ENCODE measurements at regions not wholly inside any gene's neighbourhood (a gene's known extent, or its start where the extent isn't known, plus 50 kb on each side); places are given as distances from the start of the nearest gene placed in this dataset.

DNA sequence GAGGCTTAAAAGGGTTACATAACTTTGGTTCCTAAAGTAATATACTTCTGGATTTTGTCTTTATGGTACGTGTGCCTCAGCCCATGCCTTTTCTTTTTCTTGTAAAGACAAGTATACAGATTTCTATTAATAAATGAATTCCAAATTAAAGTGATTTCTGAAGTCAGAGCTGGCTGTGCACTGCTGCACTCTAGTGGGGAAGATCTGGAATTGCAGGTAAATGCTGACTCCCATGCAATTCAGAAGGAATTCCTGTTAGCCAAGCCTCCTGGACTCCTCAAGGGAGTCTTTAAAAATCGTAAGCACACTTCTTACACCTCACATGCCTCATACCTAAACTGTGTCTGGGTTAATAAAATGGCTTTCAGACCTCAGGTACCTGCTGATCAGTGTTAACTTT, 118.4 kb upstream of the SLC7A1 start:
- DNase-seq, result no peak
- no peaks in the 10 kb centered on the region for H3K4me1 Mint-ChIP-seq

DNA sequence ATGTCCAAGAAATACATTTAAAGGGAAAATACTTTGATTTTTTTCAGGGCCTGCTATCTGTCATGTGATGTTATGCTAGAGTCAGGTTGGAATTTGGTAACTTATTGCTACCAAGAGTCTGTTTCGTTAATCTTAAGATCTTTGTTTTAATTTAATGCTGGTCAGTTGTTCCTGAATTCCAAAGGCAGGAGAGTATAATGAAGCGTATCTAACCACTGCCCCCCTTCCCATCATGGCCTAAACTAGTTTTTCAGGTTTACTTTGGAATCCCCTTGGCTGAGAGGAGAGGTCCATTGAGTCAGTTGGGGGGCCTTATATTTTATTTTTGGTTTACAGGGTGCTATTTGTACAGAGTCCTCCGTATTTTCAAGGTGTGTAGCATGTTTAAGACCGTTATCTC, 116.3 kb upstream of the SLC7A1 start:
- no peaks in the 10 kb centered on the region for H3K36me3 Mint-ChIP-seq (ENCODE audit: low read depth)
- no peak overlapping the region for H3K27ac Mint-ChIP-seq
- no peak for ATAC-seq
- H3K9me3 Mint-ChIP-seq, result no peaks in the 10 kb centered on the region
- peaks cover 5% of the 10 kb centered on the region for H3K27me3 Mint-ChIP-seq
- no peak overlapping the region for H3K4me3 Mint-ChIP-seq
- DNase-seq, result no peak
- H3K4me1 Mint-ChIP-seq, result no peaks in the 10 kb centered on the region

More for the DNA sequence above, 118.4 kb upstream of the SLC7A1 start:
- no peak overlapping the region for H3K4me3 Mint-ChIP-seq
- no peak for ATAC-seq
- H3K27me3 Mint-ChIP-seq, result peaks cover 10% of the 10 kb centered on the region
- H3K36me3 Mint-ChIP-seq (ENCODE audit: low read depth), result no peaks in the 10 kb centered on the region
- H3K27ac Mint-ChIP-seq, result no peak overlapping the region
- H3K9me3 Mint-ChIP-seq, result no peaks in the 10 kb centered on the region

- no peak overlapping the region for H3K27ac Mint-ChIP-seq
- peaks cover 5% of the 10 kb centered on the region for H3K27me3 Mint-ChIP-seq
- no peak overlapping the region for H3K4me3 Mint-ChIP-seq
- DNase-seq (no peak), ATAC-seq (no peak)
- no peaks in the 10 kb centered on the region for H3K4me1 Mint-ChIP-seq
- H3K9me3 Mint-ChIP-seq, result no peaks in the 10 kb centered on the region
- no peaks in the 10 kb centered on the region for H3K36me3 Mint-ChIP-seq (ENCODE audit: low read depth)
Measured at GRCh38 chr13:29710511-29710910, 115.0 kb upstream of the SLC7A1 start.

DNA sequence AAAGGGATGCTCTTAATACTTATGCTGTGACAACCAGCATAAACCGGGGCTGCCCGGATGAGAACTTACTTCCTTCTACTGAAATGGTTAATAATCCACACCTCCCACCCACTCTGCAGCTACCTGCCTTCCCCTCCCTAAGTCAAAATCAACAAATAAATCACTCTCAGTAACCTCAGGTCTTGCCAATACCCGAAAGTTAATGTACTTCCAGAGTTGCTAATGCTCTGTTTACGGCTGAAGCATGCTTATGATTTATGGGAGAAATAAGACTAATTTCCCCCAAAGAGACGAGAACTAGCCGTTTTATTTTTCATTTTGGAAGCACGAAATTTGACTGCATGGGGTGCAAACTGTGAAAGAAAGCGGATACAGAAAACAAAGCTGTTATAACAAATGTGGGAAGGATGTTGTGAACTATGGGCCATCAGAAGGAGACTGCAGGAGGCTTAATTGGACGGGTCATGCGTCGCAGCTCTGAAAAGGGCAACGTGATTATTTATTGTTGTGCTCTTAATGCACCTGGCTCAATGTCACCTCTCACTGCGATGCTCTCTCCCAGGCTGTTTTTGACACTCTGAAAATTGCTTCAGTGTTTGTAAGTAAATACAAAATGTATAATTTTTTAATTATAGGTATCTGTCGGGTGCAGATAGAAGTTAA, 114.0 kb upstream of the SLC7A1 start:
- Mint-ChIP-seq H3K27me3 (peaks cover 5% of the 10 kb centered on the region), H3K4me3 (no peak overlapping the region), H3K36me3 (ENCODE audit: low read depth) (no peaks in the 10 kb centered on the region), H3K4me1 (no peaks in the 10 kb centered on the region), H3K27ac (no peak overlapping the region), H3K9me3 (no peaks in the 10 kb centered on the region)
- DNase-seq, result no peak
- ATAC-seq, result no peak

DNA sequence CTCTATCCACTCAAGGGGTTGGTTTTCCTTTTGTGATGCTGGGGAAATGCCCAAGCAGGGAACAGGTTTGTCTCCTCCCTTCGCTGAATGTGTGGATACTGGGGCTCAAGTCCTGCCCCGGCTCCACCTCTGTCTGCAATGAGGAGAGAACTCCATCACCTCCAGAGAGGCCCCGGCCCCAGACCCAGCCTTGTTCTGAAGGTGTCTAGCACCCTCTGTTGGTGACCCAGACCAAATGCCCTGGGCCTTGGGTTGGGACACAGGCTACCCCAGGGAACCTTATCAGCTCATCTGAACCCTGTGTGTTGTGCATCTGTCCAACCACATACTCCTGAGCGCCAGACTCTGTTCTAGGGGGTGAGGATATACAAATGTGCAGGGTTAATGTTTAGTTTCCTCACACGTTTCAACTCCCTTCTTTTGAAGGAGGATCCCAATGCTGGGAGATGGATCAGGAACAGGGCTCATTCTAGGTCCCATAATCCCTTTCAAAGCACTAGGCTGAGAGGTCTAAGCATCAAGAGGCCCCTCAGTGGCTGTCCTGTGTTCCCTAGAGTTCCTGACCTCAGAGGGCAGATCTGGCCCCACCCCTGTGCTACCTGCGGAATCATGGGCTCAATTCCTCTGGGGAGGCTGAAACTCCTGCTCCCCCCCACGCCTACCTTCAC, 112.5 kb upstream of the SLC7A1 start:
- peak; percentile 50 for DNase-seq
- H3K4me1 Mint-ChIP-seq, result no peaks in the 10 kb centered on the region
- no peaks in the 10 kb centered on the region for H3K9me3 Mint-ChIP-seq
- no peak overlapping the region for H3K4me3 Mint-ChIP-seq
- H3K27ac Mint-ChIP-seq, result no peak overlapping the region
- ATAC-seq, result peak; percentile 85
- H3K27me3 Mint-ChIP-seq, result peaks cover 12% of the 10 kb centered on the region
- no peaks in the 10 kb centered on the region for H3K36me3 Mint-ChIP-seq (ENCODE audit: low read depth)

GRCh38 chr13:29706923-29707322, 111.4 kb upstream of the SLC7A1 start:
- Mint-ChIP-seq H3K27ac (no peak overlapping the region), H3K9me3 (no peaks in the 10 kb centered on the region), H3K27me3 (peaks cover 9% of the 10 kb centered on the region), H3K4me1 (no peaks in the 10 kb centered on the region), H3K36me3 (ENCODE audit: low read depth) (no peaks in the 10 kb centered on the region), H3K4me3 (no peak overlapping the region)
- DNase-seq, result no peak
- no peak for ATAC-seq

GRCh38 chr13:29704648-29705047, 109.2 kb upstream of the SLC7A1 start:
- ATAC-seq (no peak), DNase-seq (no peak)
- no peaks in the 10 kb centered on the region for H3K4me1 Mint-ChIP-seq
- no peaks in the 10 kb centered on the region for H3K9me3 Mint-ChIP-seq
- peaks cover 18% of the 10 kb centered on the region for H3K27me3 Mint-ChIP-seq
- no peaks in the 10 kb centered on the region for H3K36me3 Mint-ChIP-seq (ENCODE audit: low read depth)
- H3K27ac Mint-ChIP-seq, result no peak overlapping the region
- no peak overlapping the region for H3K4me3 Mint-ChIP-seq

GRCh38 chr13:29703421-29703820, 107.9 kb upstream of the SLC7A1 start:
- Mint-ChIP-seq H3K9me3 (no peaks in the 10 kb centered on the region), H3K4me1 (no peaks in the 10 kb centered on the region), H3K27me3 (peaks cover 22% of the 10 kb centered on the region), H3K36me3 (ENCODE audit: low read depth) (no peaks in the 10 kb centered on the region), H3K27ac (no peak overlapping the region), H3K4me3 (no peak overlapping the region)
- ATAC-seq (no peak), DNase-seq (no peak)

DNA sequence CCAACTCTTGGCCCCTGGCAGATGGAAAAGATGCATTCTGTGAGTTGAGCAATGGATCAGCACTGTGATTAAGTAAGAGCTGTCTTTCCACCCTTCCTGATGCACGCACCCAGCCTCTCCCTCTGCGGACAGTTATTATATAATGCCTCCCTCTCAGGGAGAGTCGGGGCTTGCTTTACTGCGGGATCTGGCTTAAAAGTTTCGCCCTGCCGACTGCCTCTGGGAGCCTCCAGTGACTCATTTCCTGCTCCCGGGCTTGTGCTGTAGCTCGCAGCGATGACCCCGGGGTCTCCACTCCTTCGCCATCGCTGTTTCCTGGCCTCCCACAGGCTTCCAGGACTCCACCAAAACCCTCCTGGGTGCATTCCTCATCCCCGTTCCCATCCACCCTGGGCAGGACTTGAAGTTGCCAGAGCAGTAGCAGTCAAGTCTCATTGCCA, 107.4 kb upstream of the SLC7A1 start:
- Mint-ChIP-seq H3K4me1 (no peaks in the 10 kb centered on the region), H3K36me3 (ENCODE audit: low read depth) (no peaks in the 10 kb centered on the region), H3K27me3 (peaks cover 22% of the 10 kb centered on the region), H3K27ac (no peak overlapping the region), H3K4me3 (no peak overlapping the region), H3K9me3 (no peaks in the 10 kb centered on the region)
- no peak for DNase-seq
- no peak for ATAC-seq

DNA sequence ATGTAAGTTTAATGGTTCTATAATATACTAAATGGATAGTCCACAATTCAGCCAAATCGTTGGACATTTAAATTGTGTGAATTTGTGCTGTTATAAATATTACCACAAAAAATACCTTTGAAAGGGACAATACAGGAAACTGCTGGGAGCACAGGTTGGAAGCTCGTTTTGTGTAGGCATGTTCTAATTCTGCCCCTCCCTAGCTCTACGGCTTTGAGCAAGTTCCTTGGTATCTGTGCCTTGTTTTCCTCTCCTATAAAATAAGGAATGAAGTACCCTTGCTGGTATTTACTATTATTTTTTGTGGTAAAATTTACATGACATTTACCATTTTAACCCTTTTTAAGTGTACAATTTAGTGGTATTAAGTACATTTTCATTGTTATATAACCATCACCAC, 102.6 kb upstream of the SLC7A1 start:
- no peaks in the 10 kb centered on the region for H3K9me3 Mint-ChIP-seq
- H3K27me3 Mint-ChIP-seq, result peaks cover 32% of the 10 kb centered on the region
- H3K4me1 Mint-ChIP-seq, result no peaks in the 10 kb centered on the region
- DNase-seq (no peak), ATAC-seq (no peak)
- H3K27ac Mint-ChIP-seq, result no peak overlapping the region
- no peak overlapping the region for H3K4me3 Mint-ChIP-seq
- H3K36me3 Mint-ChIP-seq (ENCODE audit: low read depth), result no peaks in the 10 kb centered on the region

- H3K27me3 Mint-ChIP-seq, result peaks cover 32% of the 10 kb centered on the region
- H3K4me1 Mint-ChIP-seq, result no peaks in the 10 kb centered on the region
- DNase-seq (no peak), ATAC-seq (no peak)
- no peaks in the 10 kb centered on the region for H3K9me3 Mint-ChIP-seq
- no peaks in the 10 kb centered on the region for H3K36me3 Mint-ChIP-seq (ENCODE audit: low read depth)
- no peak overlapping the region for H3K27ac Mint-ChIP-seq
- no peak overlapping the region for H3K4me3 Mint-ChIP-seq
Measured at GRCh38 chr13:29696606-29697005, 101.1 kb upstream of the SLC7A1 start.

DNA sequence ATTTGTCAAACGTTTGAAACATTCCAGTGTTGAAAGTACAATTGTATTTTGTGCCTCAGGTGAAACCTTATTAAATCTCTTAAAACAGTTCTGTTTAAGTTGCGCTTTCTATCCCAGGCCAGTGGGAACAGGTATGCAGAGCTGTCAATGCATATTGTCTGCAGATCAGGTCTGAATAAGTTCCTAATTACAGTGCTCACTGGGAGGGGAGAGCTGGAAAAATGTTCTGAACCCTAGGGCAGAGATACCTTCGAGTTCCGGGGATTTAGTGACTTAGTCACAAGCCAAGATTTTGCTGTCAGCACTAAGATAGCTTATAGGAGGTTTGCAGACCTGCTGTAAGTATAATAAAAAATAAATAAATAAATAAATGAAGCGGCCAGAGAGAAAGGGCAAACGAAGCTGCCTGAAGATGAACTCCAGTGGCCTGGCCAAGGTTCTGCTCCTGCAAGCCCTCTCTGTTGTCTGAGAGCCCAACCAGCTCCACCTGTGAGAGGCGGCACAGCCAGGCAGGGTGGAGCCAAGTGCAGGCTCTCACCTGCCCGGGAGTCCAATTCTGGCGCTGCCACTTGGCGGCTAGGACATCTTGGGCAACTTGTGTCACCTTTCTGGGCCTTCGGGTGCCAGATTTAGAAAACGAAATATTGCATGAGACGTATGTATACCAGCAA, 97.9 kb upstream of the SLC7A1 start:
- H3K27ac Mint-ChIP-seq, result no peak overlapping the region
- H3K4me3 Mint-ChIP-seq, result no peak overlapping the region
- DNase-seq (no peak), ATAC-seq (no peak)
- H3K36me3 Mint-ChIP-seq (ENCODE audit: low read depth), result no peaks in the 10 kb centered on the region
- no peaks in the 10 kb centered on the region for H3K9me3 Mint-ChIP-seq
- no peaks in the 10 kb centered on the region for H3K4me1 Mint-ChIP-seq
- peaks cover 22% of the 10 kb centered on the region for H3K27me3 Mint-ChIP-seq

- no peaks in the 10 kb centered on the region for H3K36me3 Mint-ChIP-seq (ENCODE audit: low read depth)
- ATAC-seq (no peak), DNase-seq (no peak)
- peaks cover 5% of the 10 kb centered on the region for H3K27me3 Mint-ChIP-seq
- H3K4me3 Mint-ChIP-seq, result no peak overlapping the region
- H3K9me3 Mint-ChIP-seq, result no peaks in the 10 kb centered on the region
- no peaks in the 10 kb centered on the region for H3K4me1 Mint-ChIP-seq
- no peak overlapping the region for H3K27ac Mint-ChIP-seq
Measured at GRCh38 chr13:29689548-29689947, 94.1 kb upstream of the SLC7A1 start.

DNA sequence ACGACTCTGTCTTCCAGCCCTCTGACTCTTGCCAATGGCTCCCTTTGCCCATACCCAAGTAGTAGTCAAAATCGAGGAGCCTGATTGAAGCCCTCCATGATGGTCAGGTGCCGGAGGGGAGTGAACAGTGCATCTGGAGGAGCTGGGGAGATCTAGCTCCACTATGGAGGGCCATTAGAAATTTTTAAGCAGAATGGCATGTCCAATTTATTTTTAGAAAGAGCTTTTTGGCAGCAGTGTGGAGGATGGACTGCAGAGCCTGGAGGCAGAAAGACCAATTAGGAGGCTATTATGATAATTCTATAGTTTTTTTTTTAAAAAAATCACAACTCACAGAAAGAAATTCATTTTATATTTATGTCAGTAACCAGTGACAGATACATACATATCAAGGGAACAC, 92.7 kb upstream of the SLC7A1 start:
- Mint-ChIP-seq H3K4me3 (no peak overlapping the region), H3K27ac (no peak overlapping the region), H3K4me1 (no peaks in the 10 kb centered on the region), H3K9me3 (no peaks in the 10 kb centered on the region), H3K36me3 (ENCODE audit: low read depth) (no peaks in the 10 kb centered on the region), H3K27me3 (peaks cover 5% of the 10 kb centered on the region)
- no peak for DNase-seq
- ATAC-seq, result no peak

- Mint-ChIP-seq H3K9me3 (no peaks in the 10 kb centered on the region), H3K36me3 (ENCODE audit: low read depth) (no peaks in the 10 kb centered on the region), H3K4me3 (no peak overlapping the region), H3K27ac (no peak overlapping the region), H3K4me1 (no peaks in the 10 kb centered on the region), H3K27me3 (peaks cover 8% of the 10 kb centered on the region)
- no peak for ATAC-seq
- DNase-seq, result no peak
Measured at GRCh38 chr13:29684441-29684840, 89.0 kb upstream of the SLC7A1 start.
